HepG2 (cell line): ENCODE measurements at regions not wholly inside any gene's neighbourhood (a gene's known extent, or its start where the extent isn't known, plus 50 kb on each side); places are given as distances from the start of the nearest gene placed in this dataset.
A peak's percentile ranks its signal among the peaks of the same experiment; 100 is the strongest.
"Not testable (repeated sequence)": the region's sequence is repeated elsewhere in the genome, so short reads cannot be mapped to it uniquely, and the experiment has no call there.

ENCODE experiments used
- ATAC-seq: fragments of 200-7000 bp; cut with Tn5 transposase; 3 replicates; pipeline ENCODE4 v1.9.1; 2020; ENCODE audit warnings: mild to moderate bottlenecking, moderate library complexity
- BruUV-seq: library from RNA; stranded (reverse); fragments of 400-500 nt; replicated peaks from 2 replicates; lab custom pipeline; 2021; lab: Mats Ljungman, UMichigan
- CTCF ChIA-PET: fragments of 300-600 bp; formaldehyde crosslinking; extraction: SDS; loops from one replicate; lab custom pipeline; 2021; ENCODE audit warnings: low total read pairs, inconsistent platforms, low intra/inter-chr PET ratio; lab: Yijun Ruan, JAX
- POLR2A ChIA-PET: fragments of 350-600 bp; sonication (Branson Sonifier 250); formaldehyde crosslinking; loops from one replicate; lab custom pipeline; 2020; ENCODE audit warnings: antibody characterized with exemption, inconsistent platforms; lab: Yijun Ruan, JAX
- DNase-seq: peaks from one replicate; pipeline ENCODE4 v3.0.0-alpha.2; 2015; ENCODE audit warnings: low spot score
- FAIRE-seq: peaks from 3 replicates; lab custom pipeline; 2011; peaks lifted over from hg19 to GRCh38; lab: Jason Lieb, UNC
- H2AFZ ChIP-seq: one replicate; pipeline ENCODE4 v1.6.1; 2011; ENCODE audit warnings: low read length, inconsistent platforms
- H3K27ac ChIP-seq: fragments of 300-600 bp; 3 replicates; pipeline ENCODE4 v1.8.0; 2011; ENCODE audit warnings: mixed run types, mild to moderate bottlenecking, mixed read lengths, low read length, inconsistent platforms; ENCODE audit not compliant: insufficient read depth; ENCODE audit errors: extremely low read length
- H3K27me3 ChIP-seq, 2 experiments: fragments of 200-600 bp in 1 of 2; 2 replicates in 1 of 2; 3 replicates in 1 of 2; pipeline versions ENCODE4 v1.6.0 to v1.8.0; 2011; ENCODE audit warnings: low read length in 2 of 2, mild to moderate bottlenecking in 2 of 2, moderate library complexity in 2 of 2, inconsistent platforms in 1 of 2; ENCODE audit not compliant: insufficient read depth in 2 of 2, control insufficient read depth in 1 of 2
- H3K36me3 ChIP-seq, 2 experiments: fragments of 200-600 bp in 1 of 2; replicated peaks in 1 of 2; 2 replicates in 1 of 2; 3 replicates in 1 of 2; pipeline versions ENCODE4 v1.5.1 to v1.8.0; 2011; ENCODE audit warnings: low read length in 2 of 2, inconsistent platforms in 1 of 2; ENCODE audit not compliant: insufficient read depth in 2 of 2, control insufficient read depth in 1 of 2
- H3K4me1 ChIP-seq: 2 replicates; pipeline ENCODE4 v1.5.1; 2012; ENCODE audit warnings: low read length, inconsistent platforms; ENCODE audit not compliant: insufficient read depth
- H3K4me2 ChIP-seq: 2 replicates; pipeline ENCODE4 v1.6.0; 2011; ENCODE audit warnings: low read depth, low read length, inconsistent platforms
- H3K4me3 ChIP-seq, 3 experiments: fragments of 200-600 bp in 1 of 3; sonication (generic), shearing (Covaris generic) in 1 of 3; replicated peaks in 1 of 3; 2 replicates each; pipeline ENCODE4 v1.5.1; 2011 to 2016; ENCODE audit warnings: low read length in 3 of 3, inconsistent platforms in 2 of 3, low read depth in 2 of 3, mild to moderate bottlenecking in 2 of 3, control low read depth in 1 of 3, mixed read lengths in 1 of 3; ENCODE audit not compliant: insufficient read depth in 1 of 3
- H3K79me2 ChIP-seq: one replicate; pipeline ENCODE4 v1.6.1; 2011; ENCODE audit warnings: low read length, inconsistent platforms; ENCODE audit not compliant: insufficient read depth
- H3K9ac ChIP-seq: 2 replicates; pipeline ENCODE4 v1.6.0; 2011; ENCODE audit warnings: mild to moderate bottlenecking, low read depth, low read length, inconsistent platforms; ENCODE audit not compliant: insufficient read depth
- H3K9me3 ChIP-seq: 2 replicates; pipeline ENCODE4 v1.5.1; 2012; ENCODE audit warnings: mild to moderate bottlenecking, low read length
- H4K20me1 ChIP-seq: 2 replicates; pipeline ENCODE4 v1.6.0; 2011; ENCODE audit warnings: inconsistent platforms, mild to moderate bottlenecking, low read length, moderate library complexity; ENCODE audit not compliant: insufficient read depth
- HBP1 ChIP-seq: IDR thresholded peaks from 2 replicates; pipeline ENCODE4 v1.6.1; 2016; ENCODE audit warnings: low read depth, control low read depth
- MAFF ChIP-seq: IDR thresholded peaks from 2 replicates; pipeline ENCODE4 v1.6.1; 2011; ENCODE audit warnings: low read depth, low read length, improper control_type of control experiment
- MAFK ChIP-seq, 2 experiments: IDR thresholded peaks in 1 of 2; conservative IDR thresholded peaks in 1 of 2; 2 replicates each; pipeline ENCODE4 v1.6.1; 2011; ENCODE audit warnings: improper control_type of control experiment in 2 of 2, low read length in 2 of 2
- NR2F2 ChIP-seq: IDR thresholded peaks from 2 replicates; pipeline ENCODE4 v1.6.1; 2012; ENCODE audit warnings: low read depth, inconsistent platforms, borderline replicate concordance
- STAG1 ChIP-seq: sonication (generic); formaldehyde crosslinking; IDR thresholded peaks from 2 replicates; pipeline ENCODE4 v1.4.0; 2020; ENCODE audit warnings: missing genetic modification reagents
- ZNF576 ChIP-seq: sonication (generic); formaldehyde crosslinking; IDR thresholded peaks from 2 replicates; pipeline ENCODE4 v1.4.0; 2020; ENCODE audit warnings: mild to moderate bottlenecking, missing genetic modification reagents
- ZNF597 ChIP-seq: sonication (generic); formaldehyde crosslinking; IDR thresholded peaks from 2 replicates; pipeline ENCODE4 v1.5.0; 2020; ENCODE audit warnings: missing genetic modification reagents
- ZNF616 ChIP-seq: sonication (generic); formaldehyde crosslinking; IDR thresholded peaks from 2 replicates; pipeline ENCODE4 v1.5.0; 2020; ENCODE audit warnings: low read depth, mild to moderate bottlenecking, missing genetic modification reagents
- WGBS: methylation state at CpG from one replicate; pipeline ENCODE4 v1.1.6; 2017; ENCODE audit warnings: low lambda C conversion rate; 5-methylcytosine and 5-hydroxymethylcytosine counted together
- in situ Hi-C: cut with HindIII; loops from 2 replicates; pipeline ENCODE4 v1.10.0; 2017; ENCODE audit warnings: low pct_unique_long_range_greater_than_20kb; ENCODE audit not compliant: extremely low pct_ligation_motif_present
- intact Hi-C: fragments of 100-400 bp; cut with micrococcal nuclease; formaldehyde crosslinking; loops from one replicate; pipeline ENCODE4 v1.10.0; 2022; ENCODE audit not compliant: unreplicated experiment

GRCh38 chr4:162836258-162836657 is 330.4 kb downstream of the NAF1 start:
- H2AFZ ChIP-seq, H3K4me2 ChIP-seq, H3K79me2 ChIP-seq, H3K27me3 ChIP-seq, H3K4me3 ChIP-seq, H3K4me1 ChIP-seq, H4K20me1 ChIP-seq, CTCF ChIA-PET, H3K9ac ChIP-seq, ATAC-seq, H3K9me3 ChIP-seq, in situ Hi-C loops, BruUV-seq, DNase-seq, H3K36me3 ChIP-seq, H3K27ac ChIP-seq, FAIRE-seq, POLR2A ChIA-PET: not testable (repeated sequence)
- intact Hi-C loops, result loop anchor here (5.0 kb wide), 1 partner anchor 269 kb away; no protein-coding TSS in a partner anchor
- WGBS, result 35% methylated on average over 6 of the region's 6 CpGs
- TF ChIP-seq MAFK (conservative IDR thresholded peaks at IDR 0.05 in 1 of 2, IDR thresholded peaks at IDR 0.05 in 1 of 2; ENCODE audit: low read length in 2 of 2), result peak in 1 of 2 experiments; percentile 72; a peak in 3 of 4 replicates
- peak; percentile 49 for TF ChIP-seq MAFF

GRCh38 chr4:162830899-162831298 is 335.8 kb downstream of the NAF1 start:
- Histone ChIP-seq H3K4me2 (no peak overlapping the region), H3K9me3 (no peaks in the 10 kb centered on the region), H3K4me3 (no peak overlapping the region), H3K4me1 (no peaks in the 10 kb centered on the region), H3K9ac (no peak overlapping the region), H3K27me3 (no peaks in the 10 kb centered on the region; a peak in 1 of 5 replicates), H4K20me1 (no peaks in the 10 kb centered on the region), H3K27ac (no peak overlapping the region), H3K79me2 (no peaks in the 10 kb centered on the region), H2AFZ (no peak overlapping the region), H3K36me3 (no peaks in the 10 kb centered on the region)
- in situ Hi-C loops, result no loop called here
- ChIA-PET POLR2A (no interaction called here), CTCF (no interaction called here)
- ATAC-seq, result no peak
- no TSS peak for BruUV-seq
- intact Hi-C loops, result no loop called here
- no peak for FAIRE-seq
- WGBS, result 1% methylated on average over 3 of the region's 3 CpGs
- TF ChIP-seq NR2F2 (no peak), HBP1 (no peak), ZNF576 (CRISPR knock-in tag) (no peak), STAG1 (CRISPR knock-in tag) (no peak), ZNF616 (CRISPR knock-in tag) (no peak), ZNF597 (CRISPR knock-in tag) (no peak)
- DNase-seq, result no peak

- FAIRE-seq, H3K9me3 ChIP-seq, ATAC-seq, H3K4me1 ChIP-seq, H3K36me3 ChIP-seq, H3K4me3 ChIP-seq, H3K27ac ChIP-seq, POLR2A ChIA-PET, in situ Hi-C loops, BruUV-seq, H3K79me2 ChIP-seq, H3K27me3 ChIP-seq, CTCF ChIA-PET, H3K9ac ChIP-seq, H4K20me1 ChIP-seq, DNase-seq, intact Hi-C loops, H3K4me2 ChIP-seq, H2AFZ ChIP-seq: not testable (repeated sequence)
- 51% methylated on average over 9 of the region's 9 CpGs for WGBS
Observed at GRCh38 chr4:162817374-162817773, 349.3 kb downstream of the NAF1 start.
